HL-60 (cell line): ENCODE measurements at regions not wholly inside any gene's neighbourhood (a gene's known extent, or its start where the extent isn't known, plus 50 kb on each side); places are given as distances from the start of the nearest gene placed in this dataset.
"Not testable (repeated sequence)": the region's sequence is repeated elsewhere in the genome, so short reads cannot be mapped to it uniquely, and the experiment has no call there.

Experiments used
- POLR2AphosphoS5 ChIP-seq: IDR thresholded peaks from 2 replicates; pipeline ENCODE4 v1.6.1; 2012; ENCODE audit warnings: low read depth
- TF ChIP-seq, protein P1 (sequence below): IDR thresholded peaks from one replicate; pipeline ENCODE4 v1.5.1; 2011; ENCODE audit warnings: low read length, control low read depth, inconsistent platforms; ENCODE audit not compliant: insufficient read depth
- TF ChIP-seq, protein P2 (sequence below): IDR thresholded peaks from 2 replicates; pipeline ENCODE4 v1.6.1; 2012; ENCODE audit warnings: low read depth; ENCODE audit not compliant: insufficient replicate concordance

DNA sequence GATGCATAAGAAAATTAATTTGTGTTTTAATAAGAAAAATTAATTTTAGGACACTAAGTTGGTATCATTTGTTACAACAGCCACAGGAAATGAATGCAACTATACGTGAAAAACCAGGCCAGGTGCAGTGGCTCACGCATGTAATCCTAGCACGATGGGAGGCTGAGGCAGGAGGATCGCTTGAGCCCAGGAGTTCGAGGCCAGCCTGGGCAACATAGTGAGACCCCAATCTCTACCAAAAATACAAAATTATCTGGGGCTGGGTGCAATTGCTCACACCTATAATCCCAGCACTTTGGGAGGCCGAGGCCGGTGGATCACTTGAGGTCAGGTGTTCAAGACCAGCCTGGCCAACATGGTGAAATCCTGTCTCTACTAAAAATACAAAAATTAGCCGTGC, 132.2 kb upstream of the CIBAR2 start:
- not testable (repeated sequence) for TF ChIP-seq POLR2AphosphoS5
- TF ChIP-seq, protein P1, sequence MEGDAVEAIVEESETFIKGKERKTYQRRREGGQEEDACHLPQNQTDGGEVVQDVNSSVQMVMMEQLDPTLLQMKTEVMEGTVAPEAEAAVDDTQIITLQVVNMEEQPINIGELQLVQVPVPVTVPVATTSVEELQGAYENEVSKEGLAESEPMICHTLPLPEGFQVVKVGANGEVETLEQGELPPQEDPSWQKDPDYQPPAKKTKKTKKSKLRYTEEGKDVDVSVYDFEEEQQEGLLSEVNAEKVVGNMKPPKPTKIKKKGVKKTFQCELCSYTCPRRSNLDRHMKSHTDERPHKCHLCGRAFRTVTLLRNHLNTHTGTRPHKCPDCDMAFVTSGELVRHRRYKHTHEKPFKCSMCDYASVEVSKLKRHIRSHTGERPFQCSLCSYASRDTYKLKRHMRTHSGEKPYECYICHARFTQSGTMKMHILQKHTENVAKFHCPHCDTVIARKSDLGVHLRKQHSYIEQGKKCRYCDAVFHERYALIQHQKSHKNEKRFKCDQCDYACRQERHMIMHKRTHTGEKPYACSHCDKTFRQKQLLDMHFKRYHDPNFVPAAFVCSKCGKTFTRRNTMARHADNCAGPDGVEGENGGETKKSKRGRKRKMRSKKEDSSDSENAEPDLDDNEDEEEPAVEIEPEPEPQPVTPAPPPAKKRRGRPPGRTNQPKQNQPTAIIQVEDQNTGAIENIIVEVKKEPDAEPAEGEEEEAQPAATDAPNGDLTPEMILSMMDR, result not testable (repeated sequence)
- TF ChIP-seq, protein P2, sequence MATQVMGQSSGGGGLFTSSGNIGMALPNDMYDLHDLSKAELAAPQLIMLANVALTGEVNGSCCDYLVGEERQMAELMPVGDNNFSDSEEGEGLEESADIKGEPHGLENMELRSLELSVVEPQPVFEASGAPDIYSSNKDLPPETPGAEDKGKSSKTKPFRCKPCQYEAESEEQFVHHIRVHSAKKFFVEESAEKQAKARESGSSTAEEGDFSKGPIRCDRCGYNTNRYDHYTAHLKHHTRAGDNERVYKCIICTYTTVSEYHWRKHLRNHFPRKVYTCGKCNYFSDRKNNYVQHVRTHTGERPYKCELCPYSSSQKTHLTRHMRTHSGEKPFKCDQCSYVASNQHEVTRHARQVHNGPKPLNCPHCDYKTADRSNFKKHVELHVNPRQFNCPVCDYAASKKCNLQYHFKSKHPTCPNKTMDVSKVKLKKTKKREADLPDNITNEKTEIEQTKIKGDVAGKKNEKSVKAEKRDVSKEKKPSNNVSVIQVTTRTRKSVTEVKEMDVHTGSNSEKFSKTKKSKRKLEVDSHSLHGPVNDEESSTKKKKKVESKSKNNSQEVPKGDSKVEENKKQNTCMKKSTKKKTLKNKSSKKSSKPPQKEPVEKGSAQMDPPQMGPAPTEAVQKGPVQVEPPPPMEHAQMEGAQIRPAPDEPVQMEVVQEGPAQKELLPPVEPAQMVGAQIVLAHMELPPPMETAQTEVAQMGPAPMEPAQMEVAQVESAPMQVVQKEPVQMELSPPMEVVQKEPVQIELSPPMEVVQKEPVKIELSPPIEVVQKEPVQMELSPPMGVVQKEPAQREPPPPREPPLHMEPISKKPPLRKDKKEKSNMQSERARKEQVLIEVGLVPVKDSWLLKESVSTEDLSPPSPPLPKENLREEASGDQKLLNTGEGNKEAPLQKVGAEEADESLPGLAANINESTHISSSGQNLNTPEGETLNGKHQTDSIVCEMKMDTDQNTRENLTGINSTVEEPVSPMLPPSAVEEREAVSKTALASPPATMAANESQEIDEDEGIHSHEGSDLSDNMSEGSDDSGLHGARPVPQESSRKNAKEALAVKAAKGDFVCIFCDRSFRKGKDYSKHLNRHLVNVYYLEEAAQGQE, result not testable (repeated sequence)
